Progenitor cell of endocrine pancreas (in vitro differentiated cells): ENCODE measurements at regions not wholly inside any gene's neighbourhood (a gene's known extent, or its start where the extent isn't known, plus 50 kb on each side); places are given as distances from the start of the nearest gene placed in this dataset.
"Not testable (repeated sequence)": the region's sequence is repeated elsewhere in the genome, so short reads cannot be mapped to it uniquely, and the experiment has no call there.

ENCODE experiments used
- DNase-seq: peaks from one replicate; pipeline ENCODE4 v3.0.0; 2021; ENCODE audit warnings: low spot score; ENCODE audit not compliant: unreplicated experiment
- H3K27ac Mint-ChIP-seq: 2 replicates; pipeline ENCODE4 v1.8.0; 2021; ENCODE audit warnings: mild to moderate bottlenecking, moderate library complexity, mixed read lengths
- H3K27me3 Mint-ChIP-seq: 2 replicates; pipeline ENCODE4 v1.8.0; 2021; ENCODE audit warnings: mixed read lengths
- H3K36me3 Mint-ChIP-seq: 2 replicates; pipeline ENCODE4 v1.8.0; 2022; ENCODE audit warnings: mixed read lengths; ENCODE audit not compliant: insufficient read depth
- H3K4me1 Mint-ChIP-seq: 2 replicates; pipeline ENCODE4 v1.8.0; 2021; ENCODE audit warnings: low read depth, mixed read lengths
- H3K4me3 Mint-ChIP-seq: 2 replicates; pipeline ENCODE4 v1.8.0; 2021; ENCODE audit warnings: low read depth, mild to moderate bottlenecking, moderate library complexity, mixed read lengths
- H3K9me3 Mint-ChIP-seq: 2 replicates; pipeline ENCODE4 v1.8.0; 2021; ENCODE audit warnings: low read depth, mixed read lengths
- TF ChIP-seq, protein P1 (sequence below): fragments of 200-600 bp; sonication (generic); IDR thresholded peaks from one replicate; pipeline ENCODE4 v1.5.0; 2021; ENCODE audit warnings: antibody characterized with exemption, mild to moderate bottlenecking; ENCODE audit not compliant: unreplicated experiment

GRCh38 chr14:58919217-58919616, 269.2 kb upstream of the DAAM1 start:
- H3K27me3 Mint-ChIP-seq = no peaks in the 10 kb centered on the region
- H3K27ac Mint-ChIP-seq = no peak overlapping the region
- H3K4me3 Mint-ChIP-seq = no peak overlapping the region
- TF ChIP-seq, protein P1, sequence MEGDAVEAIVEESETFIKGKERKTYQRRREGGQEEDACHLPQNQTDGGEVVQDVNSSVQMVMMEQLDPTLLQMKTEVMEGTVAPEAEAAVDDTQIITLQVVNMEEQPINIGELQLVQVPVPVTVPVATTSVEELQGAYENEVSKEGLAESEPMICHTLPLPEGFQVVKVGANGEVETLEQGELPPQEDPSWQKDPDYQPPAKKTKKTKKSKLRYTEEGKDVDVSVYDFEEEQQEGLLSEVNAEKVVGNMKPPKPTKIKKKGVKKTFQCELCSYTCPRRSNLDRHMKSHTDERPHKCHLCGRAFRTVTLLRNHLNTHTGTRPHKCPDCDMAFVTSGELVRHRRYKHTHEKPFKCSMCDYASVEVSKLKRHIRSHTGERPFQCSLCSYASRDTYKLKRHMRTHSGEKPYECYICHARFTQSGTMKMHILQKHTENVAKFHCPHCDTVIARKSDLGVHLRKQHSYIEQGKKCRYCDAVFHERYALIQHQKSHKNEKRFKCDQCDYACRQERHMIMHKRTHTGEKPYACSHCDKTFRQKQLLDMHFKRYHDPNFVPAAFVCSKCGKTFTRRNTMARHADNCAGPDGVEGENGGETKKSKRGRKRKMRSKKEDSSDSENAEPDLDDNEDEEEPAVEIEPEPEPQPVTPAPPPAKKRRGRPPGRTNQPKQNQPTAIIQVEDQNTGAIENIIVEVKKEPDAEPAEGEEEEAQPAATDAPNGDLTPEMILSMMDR = no peak
- H3K4me1 Mint-ChIP-seq = peaks cover 30% of the 10 kb centered on the region
- H3K9me3 Mint-ChIP-seq = peaks cover 4% of the 10 kb centered on the region
- no peaks in the 10 kb centered on the region for H3K36me3 Mint-ChIP-seq
- DNase-seq = no peak

DNA sequence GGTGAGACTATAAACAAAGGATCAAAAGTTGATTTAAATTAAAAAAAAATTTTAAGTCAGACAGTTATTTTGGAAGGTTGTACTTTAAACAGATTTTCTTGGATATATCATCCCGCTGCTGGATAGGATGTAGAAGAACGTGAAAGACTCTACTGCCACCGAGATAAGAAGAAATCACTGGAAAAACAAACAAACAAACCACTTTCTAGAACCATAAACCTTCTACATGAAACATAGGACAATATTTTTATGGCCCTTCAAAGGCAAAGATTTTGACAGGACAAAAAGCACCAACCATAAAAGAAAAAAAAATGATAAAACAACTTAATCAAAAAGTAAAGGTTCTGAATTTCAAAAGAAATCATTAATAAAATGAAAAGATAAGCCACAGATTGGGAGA, 268.2 kb upstream of the DAAM1 start:
- Mint-ChIP-seq H3K9me3 (peaks cover 9% of the 10 kb centered on the region), H3K4me1 (peaks cover 30% of the 10 kb centered on the region), H3K36me3 (no peaks in the 10 kb centered on the region), H3K4me3 (no peak overlapping the region), H3K27me3 (no peaks in the 10 kb centered on the region), H3K27ac (no peak overlapping the region)
- TF ChIP-seq, protein P1 = no peak
- no peak for DNase-seq

DNA sequence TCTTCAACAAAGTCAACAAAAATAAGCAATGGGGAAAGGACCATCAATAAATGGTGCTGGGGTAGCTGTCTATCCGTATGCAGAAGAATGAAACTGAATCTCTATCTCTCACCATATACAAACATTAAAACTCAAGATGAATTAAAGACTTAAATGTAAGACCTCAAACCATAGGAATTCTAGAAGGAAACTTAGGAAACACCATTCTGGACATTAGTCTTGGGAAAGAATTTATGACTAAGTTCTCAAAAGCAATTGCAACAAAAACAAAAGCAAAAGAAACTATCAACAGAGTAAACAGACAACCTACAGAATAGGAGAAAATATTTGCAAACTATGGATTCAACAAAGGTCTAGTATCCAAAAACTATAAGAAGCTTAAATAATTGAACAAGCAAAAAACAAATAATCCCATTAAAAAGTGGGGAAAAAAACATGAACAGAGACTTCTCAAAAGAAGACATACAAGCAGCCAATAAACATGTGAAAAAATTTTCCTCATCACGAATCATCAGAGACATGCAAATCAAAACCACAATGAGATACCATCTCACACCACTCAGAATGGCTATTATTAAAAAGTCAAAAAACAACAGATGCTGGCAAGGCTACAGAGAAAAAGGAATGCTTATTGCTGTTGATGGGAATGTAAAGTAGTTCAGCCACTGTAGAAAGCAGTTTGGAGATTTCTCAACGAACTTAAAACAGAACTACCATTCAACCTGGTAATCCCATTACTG, 266.1 kb upstream of the DAAM1 start:
- H3K36me3 Mint-ChIP-seq, H3K4me3 Mint-ChIP-seq, H3K27ac Mint-ChIP-seq, H3K27me3 Mint-ChIP-seq, DNase-seq: not testable (repeated sequence)
- Mint-ChIP-seq H3K9me3 (peaks cover 11% of the 10 kb centered on the region), H3K4me1 (peaks cover 34% of the 10 kb centered on the region)

DNA sequence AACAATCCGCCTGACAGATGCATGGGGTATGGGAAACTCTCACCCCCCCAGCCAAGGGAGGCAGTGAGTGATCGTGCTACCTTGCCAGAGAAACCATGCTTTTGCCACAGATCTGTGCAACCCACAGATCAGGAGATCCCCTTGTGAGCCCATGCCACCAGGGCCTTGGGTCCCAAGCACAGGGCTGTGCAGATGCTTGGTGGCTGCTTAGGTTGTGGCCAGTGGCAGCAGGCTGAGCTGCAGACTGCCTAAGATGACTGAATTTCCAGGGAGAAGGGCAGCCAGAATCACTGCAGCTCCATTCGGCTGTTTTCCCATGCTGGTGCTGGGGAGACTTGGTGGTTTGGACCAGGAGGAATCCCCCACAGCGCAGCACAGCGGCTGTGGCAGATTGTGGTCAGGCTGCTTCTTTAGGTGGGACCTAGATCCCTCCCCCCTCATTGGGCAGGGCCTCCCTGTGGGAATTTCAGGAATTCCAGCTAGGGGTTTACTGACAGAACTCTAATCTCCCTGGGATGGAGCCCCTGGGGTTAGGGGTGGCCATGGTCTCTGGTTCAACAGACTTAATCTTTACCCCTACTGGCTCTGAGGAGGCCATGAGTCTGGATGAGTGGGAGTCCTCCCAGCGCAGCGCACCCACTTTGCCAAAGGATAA, 264.6 kb upstream of the DAAM1 start:
- H3K27me3 Mint-ChIP-seq = no peaks in the 10 kb centered on the region
- H3K27ac Mint-ChIP-seq = no peak overlapping the region
- H3K4me1 Mint-ChIP-seq = peaks cover 27% of the 10 kb centered on the region
- H3K4me3 Mint-ChIP-seq = no peak overlapping the region
- TF ChIP-seq, protein P1 = no peak
- no peak for DNase-seq
- H3K36me3 Mint-ChIP-seq = no peaks in the 10 kb centered on the region
- peaks cover 20% of the 10 kb centered on the region for H3K9me3 Mint-ChIP-seq

DNA sequence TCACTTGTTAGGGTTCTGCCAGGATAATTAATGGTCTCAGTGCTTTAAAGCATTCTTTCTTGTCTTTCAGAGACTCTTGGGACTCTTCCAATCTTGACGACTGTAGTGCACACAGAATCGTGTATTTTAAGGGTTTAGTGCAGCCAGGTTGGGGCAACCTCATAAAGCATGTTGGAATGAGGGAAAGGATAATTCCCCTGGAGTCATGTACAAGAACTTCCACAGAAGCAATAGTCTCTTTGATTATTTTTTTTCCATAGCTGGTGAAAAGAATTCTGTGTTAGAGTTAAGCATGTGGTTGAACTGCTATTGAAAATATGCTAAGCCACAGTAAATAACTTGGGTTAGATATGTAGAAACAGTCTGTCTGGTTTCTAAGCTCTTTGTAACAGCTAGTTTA, 246.8 kb upstream of the DAAM1 start:
- Mint-ChIP-seq H3K36me3 (no peaks in the 10 kb centered on the region), H3K27ac (no peak overlapping the region), H3K4me1 (peaks cover 24% of the 10 kb centered on the region), H3K9me3 (peaks cover 13% of the 10 kb centered on the region), H3K4me3 (no peak overlapping the region), H3K27me3 (no peaks in the 10 kb centered on the region)
- TF ChIP-seq, protein P1 = no peak
- no peak for DNase-seq

DNA sequence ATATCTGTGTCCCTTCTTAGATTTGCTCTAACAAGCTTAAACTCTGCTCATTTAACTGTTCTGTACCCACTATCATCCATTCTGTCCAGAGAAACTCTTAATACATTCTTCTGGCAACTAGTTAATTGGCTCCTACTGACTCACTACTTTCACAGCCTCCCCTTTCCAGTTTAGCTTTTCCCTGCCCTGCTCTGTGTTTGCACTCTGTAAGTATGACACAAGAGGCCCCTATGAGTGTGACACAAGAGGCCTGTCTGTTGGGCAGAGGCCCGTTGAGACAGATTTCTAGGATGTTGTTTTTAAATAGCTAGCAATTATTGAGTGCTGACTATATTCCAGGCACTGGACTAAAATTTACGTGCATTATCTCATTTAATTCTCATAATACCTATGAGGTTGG, 246.0 kb upstream of the DAAM1 start:
- H3K27ac Mint-ChIP-seq = no peak overlapping the region

More for the DNA sequence above, 246.0 kb upstream of the DAAM1 start:
- Mint-ChIP-seq H3K27me3 (no peaks in the 10 kb centered on the region), H3K36me3 (no peaks in the 10 kb centered on the region), H3K9me3 (peaks cover 6% of the 10 kb centered on the region), H3K4me1 (peaks cover 24% of the 10 kb centered on the region), H3K4me3 (no peak overlapping the region)
- TF ChIP-seq, protein P1 = no peak
- no peak for DNase-seq
